Left lung (tissue), 4 donors: ENCODE measurements at regions not wholly inside any gene's neighbourhood (a gene's known extent, or its start where the extent isn't known, plus 50 kb on each side); places are given as distances from the start of the nearest gene placed in this dataset.

Experiments used
- ATAC-seq: fragments of 200-7000 bp; cut with Tn5 transposase; one replicate; pipeline ENCODE4 v1.9.1; 2020; ENCODE audit warnings: moderate library complexity
- DNase-seq, 4 donors: peaks; one replicate each; pipeline ENCODE4 v3.0.0-alpha.2; 2013 to 2020
- H3K27ac ChIP-seq, 2 donors: fragments of 200-600 bp; sonication (generic) in 1 of 2; one replicate each; pipeline versions ENCODE4 v1.5.0 to v1.8.0; 2020 to 2021
- H3K27me3 ChIP-seq, 2 donors: fragments of 200-600 bp; sonication (generic) in 1 of 2; one replicate each; pipeline versions ENCODE4 v1.5.0 to v1.8.0; 2020 to 2021
- H3K36me3 ChIP-seq, 2 donors: fragments of 200-600 bp; sonication (generic) in 1 of 2; one replicate each; pipeline versions ENCODE4 v1.5.0 to v1.8.0; 2020 to 2021
- H3K4me1 ChIP-seq, 2 donors: fragments of 200-600 bp; one replicate each; pipeline ENCODE4 v1.8.0; 2021
- H3K4me3 ChIP-seq, 2 donors: fragments of 200-600 bp; sonication (generic) in 1 of 2; one replicate each; pipeline versions ENCODE4 v1.5.0 to v1.8.0; 2020 to 2021; ENCODE audit warnings: mild to moderate bottlenecking in 1 of 2
- H3K9me3 ChIP-seq, 2 donors: fragments of 200-600 bp; sonication (generic) in 1 of 2; one replicate each; pipeline versions ENCODE4 v1.5.0 to v1.8.0; 2020 to 2021
- intact Hi-C, 2 donors: fragments of 100-400 bp; cut with DNase I; formaldehyde crosslinking; loops; one replicate each; pipeline versions ENCODE4 v1.11.2 to v1.14.2; 2022
- TF ChIP-seq, protein P1 (sequence below), 2 donors: fragments of 200-600 bp; sonication (generic) in 1 of 2; IDR thresholded peaks; one replicate each; pipeline versions ENCODE4 v1.5.0 to v1.8.0; 2021; ENCODE audit warnings: antibody characterized with exemption in 2 of 2
- donor health status: DM: no; HTN: yes; CAD: no.
- donor health status: DM: no; HTN: no; CAD: no.

DNA sequence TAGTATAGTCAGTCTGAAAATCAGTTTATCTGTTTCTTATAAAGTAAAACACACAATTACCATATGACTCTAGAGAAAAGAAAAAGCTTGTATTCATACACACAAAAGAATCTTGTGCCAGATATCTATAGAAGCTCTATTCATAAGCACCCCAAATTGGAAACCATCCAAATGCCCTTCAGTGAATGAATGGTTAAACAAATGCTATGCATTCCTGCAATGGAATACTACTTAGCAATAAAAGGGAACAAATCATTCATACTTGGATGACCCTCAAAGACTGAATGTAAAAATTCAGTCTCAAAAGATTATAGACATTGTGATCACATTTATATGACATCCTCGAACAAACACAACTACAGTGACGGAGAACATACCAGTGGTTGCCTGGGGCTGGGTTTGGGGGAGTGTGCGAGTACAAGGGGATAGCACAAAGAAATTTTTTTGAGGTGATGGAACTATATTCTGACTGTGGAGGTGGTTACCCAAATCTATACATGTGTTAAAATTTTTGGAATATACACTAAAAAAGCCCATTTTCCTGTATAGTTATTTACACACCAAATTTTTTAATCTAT lies 680.6 kb downstream of the NTRK3 start:
- no peaks in the 10 kb centered on the region for H3K9me3 ChIP-seq
- H3K4me3 ChIP-seq = no peak overlapping the region
- ATAC-seq (no peak), DNase-seq (no peak)
- TF ChIP-seq, protein P1, sequence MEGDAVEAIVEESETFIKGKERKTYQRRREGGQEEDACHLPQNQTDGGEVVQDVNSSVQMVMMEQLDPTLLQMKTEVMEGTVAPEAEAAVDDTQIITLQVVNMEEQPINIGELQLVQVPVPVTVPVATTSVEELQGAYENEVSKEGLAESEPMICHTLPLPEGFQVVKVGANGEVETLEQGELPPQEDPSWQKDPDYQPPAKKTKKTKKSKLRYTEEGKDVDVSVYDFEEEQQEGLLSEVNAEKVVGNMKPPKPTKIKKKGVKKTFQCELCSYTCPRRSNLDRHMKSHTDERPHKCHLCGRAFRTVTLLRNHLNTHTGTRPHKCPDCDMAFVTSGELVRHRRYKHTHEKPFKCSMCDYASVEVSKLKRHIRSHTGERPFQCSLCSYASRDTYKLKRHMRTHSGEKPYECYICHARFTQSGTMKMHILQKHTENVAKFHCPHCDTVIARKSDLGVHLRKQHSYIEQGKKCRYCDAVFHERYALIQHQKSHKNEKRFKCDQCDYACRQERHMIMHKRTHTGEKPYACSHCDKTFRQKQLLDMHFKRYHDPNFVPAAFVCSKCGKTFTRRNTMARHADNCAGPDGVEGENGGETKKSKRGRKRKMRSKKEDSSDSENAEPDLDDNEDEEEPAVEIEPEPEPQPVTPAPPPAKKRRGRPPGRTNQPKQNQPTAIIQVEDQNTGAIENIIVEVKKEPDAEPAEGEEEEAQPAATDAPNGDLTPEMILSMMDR (IDR thresholded peaks at IDR 0.05) = no peak
- no peaks in the 10 kb centered on the region for H3K36me3 ChIP-seq
- no peaks in the 10 kb centered on the region for H3K27me3 ChIP-seq
- H3K4me1 ChIP-seq = no peaks in the 10 kb centered on the region
- intact Hi-C loops = no loop called here
- H3K27ac ChIP-seq = no peak overlapping the region

- Histone ChIP-seq H3K9me3 (no peaks in the 10 kb centered on the region), H3K4me3 (no peak overlapping the region), H3K4me1 (no peaks in the 10 kb centered on the region), H3K36me3 (no peaks in the 10 kb centered on the region), H3K27me3 (no peaks in the 10 kb centered on the region), H3K27ac (no peak overlapping the region)
- TF ChIP-seq, protein P1 (IDR thresholded peaks at IDR 0.05) = no peak
- no peak for ATAC-seq
- DNase-seq = no peak
- intact Hi-C loops = no loop called here
Observed at GRCh38 chr15:87573534-87573933, 683.0 kb downstream of the NTRK3 start.

- Histone ChIP-seq H3K27me3 (no peaks in the 10 kb centered on the region), H3K36me3 (no peaks in the 10 kb centered on the region), H3K4me3 (no peak overlapping the region), H3K9me3 (no peaks in the 10 kb centered on the region), H3K4me1 (no peaks in the 10 kb centered on the region), H3K27ac (no peak overlapping the region)
- TF ChIP-seq, protein P1 (IDR thresholded peaks at IDR 0.05) = no peak
- ATAC-seq = no peak
- intact Hi-C loops = no loop called here
- no peak for DNase-seq
Observed at GRCh38 chr15:87573039-87573438, 683.5 kb downstream of the NTRK3 start.

DNA sequence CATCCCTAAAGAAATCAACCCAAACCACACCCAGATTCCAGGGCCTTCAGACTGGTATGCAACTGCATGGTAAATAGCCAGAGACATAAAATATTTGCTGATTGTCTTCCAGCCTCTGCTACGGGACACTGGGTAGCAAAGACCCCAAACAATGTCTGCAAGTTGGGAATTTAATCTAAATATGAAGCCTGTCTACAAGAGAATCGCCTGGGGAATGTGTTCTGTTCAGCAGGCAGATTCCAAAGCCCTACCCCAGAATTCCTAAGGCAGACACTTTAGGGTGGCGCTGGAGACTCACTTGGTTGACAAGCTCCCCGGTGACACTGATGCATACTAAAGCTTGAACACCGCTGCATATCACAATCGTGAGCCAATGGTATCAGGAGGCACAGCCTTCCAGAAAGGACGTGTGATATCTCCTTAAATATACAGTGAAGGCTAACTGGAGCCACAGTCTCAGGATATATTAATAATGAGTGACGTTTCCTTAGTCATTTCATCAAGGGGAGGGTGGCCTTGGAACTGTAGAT lies 684.1 kb downstream of the NTRK3 start:
- intact Hi-C loops = no loop called here
- Histone ChIP-seq H3K4me3 (no peak overlapping the region), H3K36me3 (no peaks in the 10 kb centered on the region), H3K9me3 (no peaks in the 10 kb centered on the region), H3K27me3 (no peaks in the 10 kb centered on the region), H3K27ac (no peak overlapping the region), H3K4me1 (no peaks in the 10 kb centered on the region)
- TF ChIP-seq, protein P1 (IDR thresholded peaks at IDR 0.05) = no peak
- no peak for DNase-seq
- no peak for ATAC-seq

GRCh38 chr15:87570206-87570605 lies 686.3 kb downstream of the NTRK3 start:
- Histone ChIP-seq H3K36me3 (no peaks in the 10 kb centered on the region), H3K4me3 (no peak overlapping the region), H3K27ac (no peak overlapping the region), H3K27me3 (no peaks in the 10 kb centered on the region), H3K4me1 (no peaks in the 10 kb centered on the region), H3K9me3 (no peaks in the 10 kb centered on the region)
- TF ChIP-seq, protein P1 (IDR thresholded peaks at IDR 0.05) = no peak
- ATAC-seq = peak; percentile 58
- intact Hi-C loops = no loop called here
- no peak for DNase-seq
